K562 (cell line): ENCODE measurements at regions not wholly inside any gene's neighbourhood (a gene's known extent, or its start where the extent isn't known, plus 50 kb on each side); places are given as distances from the start of the nearest gene placed in this dataset. TPM values are rescaled to one million over a fixed set of nuclear protein-coding genes. Genes with fewer than 3 reads are reported as not detected.

ENCODE experiments used
- small RNA-seq: library from RNA; depleted of rRNA; stranded (forward); fragments of <200 nt; gene quantifications from one replicate; pipeline ENCODE3, GENCODE V24; 2014

Small RNA genes lying in the stretch of these regions (small RNA-seq; reads per million reads assigned to genes)
- gene RNA5SP353 (0.37 reads per million, percentile 6 among the genes with 10 or more reads in this experiment), gene RNU6-590P (not detected)
